Uterus (tissue), 3 donors: ENCODE measurements at regions not wholly inside any gene's neighbourhood (a gene's known extent, or its start where the extent isn't known, plus 50 kb on each side); places are given as distances from the start of the nearest gene placed in this dataset.
A peak's percentile ranks its signal among the peaks of the same experiment; 100 is the strongest.

ENCODE experiments used
- DNase-seq, 2 donors: peaks; one replicate each; pipeline ENCODE4 v3.0.0-alpha.2; 2019 to 2020
- H3K27ac ChIP-seq, 2 donors: fragments of 200-600 bp; sonication (generic); 1 replicate in 1 of 2; 2 replicates in 1 of 2; pipeline ENCODE4 v1.5.1; 2016 to 2018
- H3K27me3 ChIP-seq, 2 donors: fragments of 200-600 bp; sonication (generic); one replicate each; pipeline ENCODE4 v1.5.1; 2018 to 2019; ENCODE audit warnings: control low read depth in 1 of 2
- H3K36me3 ChIP-seq, 2 donors: fragments of 200-600 bp; sonication (generic); one replicate each; pipeline ENCODE4 v1.5.1; 2019; ENCODE audit warnings: control low read depth in 1 of 2
- H3K4me1 ChIP-seq, 2 donors: fragments of 200-600 bp; sonication (generic); one replicate each; pipeline ENCODE4 v1.5.1; 2018 to 2019; ENCODE audit warnings: control low read depth in 1 of 2
- H3K4me3 ChIP-seq, 2 donors: fragments of 200-600 bp; sonication (generic); 1 replicate in 1 of 2; 2 replicates in 1 of 2; pipeline ENCODE4 v1.5.1; 2018 to 2019; ENCODE audit warnings: mild to moderate bottlenecking in 1 of 2
- H3K9me3 ChIP-seq, 2 donors: fragments of 200-600 bp; sonication (generic); one replicate each; pipeline ENCODE4 v1.5.1; 2019; ENCODE audit warnings: control low read depth in 1 of 2
- CTCF ChIP-seq, 4 experiments: fragments of 200-600 bp in 2 of 4; fragments of 450-650 bp in 2 of 4; sonication (generic) in 2 of 4; IDR thresholded peaks; one replicate each; pipeline ENCODE4 v1.5.1; 2016 to 2019; ENCODE audit warnings: antibody characterized with exemption in 4 of 4, mild to moderate bottlenecking in 2 of 4, moderate library complexity in 1 of 4
- POLR2A ChIP-seq, 2 donors: fragments of 450-650 bp; IDR thresholded peaks; one replicate each; pipeline ENCODE4 v1.6.1; 2016; ENCODE audit warnings: antibody characterized with exemption in 2 of 2, mild to moderate bottlenecking in 1 of 2, moderate library complexity in 1 of 2
- intact Hi-C: fragments of 100-400 bp; cut with DNase I; formaldehyde crosslinking; loops from one replicate; pipeline ENCODE4 v1.15.1; 2023; ENCODE audit warnings: low total_unique reads
- donor health status: DM: yes; HTN: yes; CAD: no.

- Histone ChIP-seq H3K9me3 (no peaks in the 10 kb centered on the region), H3K27me3 (no peaks in the 10 kb centered on the region), H3K4me1 (no peaks in the 10 kb centered on the region), H3K27ac (no peak overlapping the region), H3K36me3 (no peaks in the 10 kb centered on the region), H3K4me3 (no peak overlapping the region)
- intact Hi-C loops = no loop called here
- no peak for DNase-seq
- no peak for TF ChIP-seq POLR2A (IDR thresholded peaks at IDR 0.05)
- TF ChIP-seq CTCF (IDR thresholded peaks at IDR 0.05) = no peak
These were observed 67.8 kb upstream of the INCENP start for GRCh38 chr11:62055970-62056369.

- H3K4me3 ChIP-seq = no peak overlapping the region
- no peaks in the 10 kb centered on the region for H3K27me3 ChIP-seq
- intact Hi-C loops = no loop called here
- DNase-seq = peak in 1 of 2 donors; percentile 27
- H3K9me3 ChIP-seq = no peaks in the 10 kb centered on the region
- no peak overlapping the region for H3K27ac ChIP-seq
- no peaks in the 10 kb centered on the region for H3K4me1 ChIP-seq
- H3K36me3 ChIP-seq = no peaks in the 10 kb centered on the region
- peak; percentile 13 to 21 (median 17) for TF ChIP-seq CTCF (IDR thresholded peaks at IDR 0.05)
- TF ChIP-seq POLR2A (IDR thresholded peaks at IDR 0.05) = no peak
These were observed 69.2 kb upstream of the INCENP start for GRCh38 chr11:62054484-62055121.

GRCh38 chr11:62054081-62054480 is 69.7 kb upstream of the INCENP start:
- intact Hi-C loops = no loop called here
- DNase-seq = no peak

GRCh38 chr11:62050716-62051115 is 73.1 kb upstream of the INCENP start:
- no peak for DNase-seq
- Histone ChIP-seq H3K27ac (no peak overlapping the region), H3K4me1 (no peaks in the 10 kb centered on the region), H3K4me3 (no peak overlapping the region), H3K27me3 (no peaks in the 10 kb centered on the region), H3K36me3 (no peaks in the 10 kb centered on the region), H3K9me3 (no peaks in the 10 kb centered on the region)
- no peak for TF ChIP-seq CTCF (IDR thresholded peaks at IDR 0.05)
- TF ChIP-seq POLR2A (IDR thresholded peaks at IDR 0.05) = no peak
- intact Hi-C loops = no loop called here

More at GRCh38 chr11:62054081-62054480, 69.7 kb upstream of the INCENP start:
- no peaks in the 10 kb centered on the region for H3K9me3 ChIP-seq
- no peaks in the 10 kb centered on the region for H3K27me3 ChIP-seq
- H3K4me3 ChIP-seq = no peak overlapping the region
- no peaks in the 10 kb centered on the region for H3K4me1 ChIP-seq
- no peak overlapping the region for H3K27ac ChIP-seq
- H3K36me3 ChIP-seq = no peaks in the 10 kb centered on the region
- TF ChIP-seq CTCF (IDR thresholded peaks at IDR 0.05) = no peak

- H3K27ac ChIP-seq = no peak overlapping the region
- intact Hi-C loops = no loop called here
- no peaks in the 10 kb centered on the region for H3K27me3 ChIP-seq
- no peak for TF ChIP-seq CTCF (IDR thresholded peaks at IDR 0.05)
- TF ChIP-seq POLR2A (IDR thresholded peaks at IDR 0.05) = no peak
- H3K4me3 ChIP-seq = no peak overlapping the region
- H3K36me3 ChIP-seq = no peaks in the 10 kb centered on the region
- no peaks in the 10 kb centered on the region for H3K4me1 ChIP-seq
- H3K9me3 ChIP-seq = no peaks in the 10 kb centered on the region
- DNase-seq = no peak
These were observed 75.7 kb upstream of the INCENP start for GRCh38 chr11:62048100-62048499.
